HG03521 (cell line): ENCODE measurements at regions not wholly inside any gene's neighbourhood (a gene's known extent, or its start where the extent isn't known, plus 50 kb on each side); places are given as distances from the start of the nearest gene placed in this dataset.
"Not testable (repeated sequence)": the region's sequence is repeated elsewhere in the genome, so short reads cannot be mapped to it uniquely, and the experiment has no call there.

Experiments
- ATAC-seq: cut with Tn5 transposase; IDR thresholded peaks from one replicate; pipeline ENCODE4 v1.9.1; 2021; ENCODE audit warnings: mild to moderate bottlenecking, moderate library complexity; ENCODE audit not compliant: unreplicated experiment

GRCh38 chrY:26167332-26167731 is 545.4 kb downstream of the CDY1 start:
- not testable (repeated sequence) for ATAC-seq

GRCh38 chrY:26179326-26179725 is 557.4 kb downstream of the CDY1 start:
- ATAC-seq = not testable (repeated sequence)

- ATAC-seq = not testable (repeated sequence)
These were observed 603.1 kb downstream of the CDY1 start for GRCh38 chrY:26224974-26225373.

- ATAC-seq = peak; percentile 75
These were observed 603.6 kb downstream of the CDY1 start for GRCh38 chrY:26225468-26225867.

- ATAC-seq = not testable (repeated sequence)
These were observed 619.0 kb downstream of the CDY1 start for GRCh38 chrY:26240944-26241343.

- not testable (repeated sequence) for ATAC-seq
These were observed 632.3 kb downstream of the CDY1 start for GRCh38 chrY:26254262-26254661.

- not testable (repeated sequence) for ATAC-seq
These were observed 643.5 kb downstream of the CDY1 start for GRCh38 chrY:26265449-26265848.

GRCh38 chrY:26268421-26268820 is 646.5 kb downstream of the CDY1 start:
- not testable (repeated sequence) for ATAC-seq

GRCh38 chrY:26268934-26269333 is 647.0 kb downstream of the CDY1 start:
- ATAC-seq = not testable (repeated sequence)

- not testable (repeated sequence) for ATAC-seq
These were observed 651.2 kb downstream of the CDY1 start for GRCh38 chrY:26273089-26273488.

GRCh38 chrY:26306046-26306445 is 684.1 kb downstream of the CDY1 start:
- not testable (repeated sequence) for ATAC-seq

- not testable (repeated sequence) for ATAC-seq
These were observed 684.9 kb downstream of the CDY1 start for GRCh38 chrY:26306630-26307385.

GRCh38 chrY:26308308-26308707 is 686.4 kb downstream of the CDY1 start:
- not testable (repeated sequence) for ATAC-seq

- not testable (repeated sequence) for ATAC-seq
These were observed 693.1 kb downstream of the CDY1 start for GRCh38 chrY:26315065-26315464.

GRCh38 chrY:26319488-26320202 is 697.7 kb downstream of the CDY1 start:
- not testable (repeated sequence) for ATAC-seq

GRCh38 chrY:26322756-26323155 is 700.8 kb downstream of the CDY1 start:
- not testable (repeated sequence) for ATAC-seq

- not testable (repeated sequence) for ATAC-seq
These were observed 731.0 kb downstream of the CDY1 start for GRCh38 chrY:26352931-26353330.

- ATAC-seq = no peak
These were observed 732.3 kb downstream of the CDY1 start for GRCh38 chrY:26354191-26354590.

- not testable (repeated sequence) for ATAC-seq
These were observed 738.0 kb downstream of the CDY1 start for GRCh38 chrY:26359869-26360268.

- ATAC-seq = not testable (repeated sequence)
These were observed 738.6 kb downstream of the CDY1 start for GRCh38 chrY:26360472-26360871.

- ATAC-seq = not testable (repeated sequence)
These were observed 741.5 kb downstream of the CDY1 start for GRCh38 chrY:26363442-26363841.

GRCh38 chrY:26366091-26366490 is 744.2 kb downstream of the CDY1 start:
- ATAC-seq = not testable (repeated sequence)
